IgD-negative memory B cell (primary cell): ENCODE measurements at regions not wholly inside any gene's neighbourhood (a gene's known extent, or its start where the extent isn't known, plus 50 kb on each side); places are given as distances from the start of the nearest gene placed in this dataset.
"Not testable (repeated sequence)": the region's sequence is repeated elsewhere in the genome, so short reads cannot be mapped to it uniquely, and the experiment has no call there.

Source experiments
- H3K27ac Mint-ChIP-seq, 3 donors: one replicate each; pipeline ENCODE4 v1.8.0; 2020 to 2022; ENCODE audit warnings: mild to moderate bottlenecking in 3 of 3, mixed read lengths in 3 of 3, moderate library complexity in 1 of 3
- H3K27me3 Mint-ChIP-seq: one replicate; pipeline ENCODE4 v1.8.0; 2021; ENCODE audit warnings: mixed read lengths
- H3K36me3 Mint-ChIP-seq: one replicate; pipeline ENCODE4 v1.8.0; 2020; ENCODE audit warnings: mild to moderate bottlenecking, mixed read lengths
- H3K4me1 Mint-ChIP-seq, 3 donors: one replicate each; pipeline ENCODE4 v1.8.0; 2020 to 2022; ENCODE audit warnings: mixed read lengths in 3 of 3, mild to moderate bottlenecking in 1 of 3
- H3K4me3 Mint-ChIP-seq, 4 donors: one replicate each; pipeline ENCODE4 v1.8.0; 2020 to 2022; ENCODE audit warnings: mild to moderate bottlenecking in 4 of 4, mixed read lengths in 4 of 4, moderate library complexity in 3 of 4
- H3K9me3 Mint-ChIP-seq, 3 donors: one replicate each; pipeline ENCODE4 v1.8.0; 2020 to 2021; ENCODE audit warnings: mixed read lengths in 3 of 3, mild to moderate bottlenecking in 1 of 3

- no peaks in the 10 kb centered on the region for H3K36me3 Mint-ChIP-seq
- H3K27ac Mint-ChIP-seq = no peak overlapping the region
- peaks cover 4 to 12% (median 9%) of the 10 kb centered on the region in 3 donors for H3K9me3 Mint-ChIP-seq
- no peaks in the 10 kb centered on the region for H3K4me1 Mint-ChIP-seq
- H3K27me3 Mint-ChIP-seq = no peaks in the 10 kb centered on the region
- H3K4me3 Mint-ChIP-seq = no peak overlapping the region
Observed at GRCh38 chr6:96420294-96420693, 101.3 kb upstream of the UFL1 start.

- Mint-ChIP-seq H3K4me3 (no peak overlapping the region), H3K27ac (no peak overlapping the region), H3K9me3 (peaks cover 6 to 22% (median 9%) of the 10 kb centered on the region in 3 donors), H3K4me1 (no peaks in the 10 kb centered on the region), H3K27me3 (no peaks in the 10 kb centered on the region), H3K36me3 (peaks cover 1% of the 10 kb centered on the region)
Observed at GRCh38 chr6:96433950-96434349, 87.7 kb upstream of the UFL1 start.

- H3K4me1 Mint-ChIP-seq = no peaks in the 10 kb centered on the region
Observed at GRCh38 chr6:96436398-96436797, 85.2 kb upstream of the UFL1 start.

GRCh38 chr6:96437228-96437627 is 84.4 kb upstream of the UFL1 start:
- not testable (repeated sequence) for H3K4me1 Mint-ChIP-seq, H3K27ac Mint-ChIP-seq, H3K36me3 Mint-ChIP-seq, H3K4me3 Mint-ChIP-seq, H3K27me3 Mint-ChIP-seq
- peaks cover 4 to 25% (median 12%) of the 10 kb centered on the region in 3 donors for H3K9me3 Mint-ChIP-seq

More at GRCh38 chr6:96436398-96436797, 85.2 kb upstream of the UFL1 start:
- H3K4me3 Mint-ChIP-seq = no peak overlapping the region
- peaks cover 1% of the 10 kb centered on the region for H3K36me3 Mint-ChIP-seq
- peaks cover 4 to 27% (median 12%) of the 10 kb centered on the region in 3 donors for H3K9me3 Mint-ChIP-seq
- no peak overlapping the region for H3K27ac Mint-ChIP-seq
- no peaks in the 10 kb centered on the region for H3K27me3 Mint-ChIP-seq

GRCh38 chr6:96450082-96450769 is 71.4 kb upstream of the UFL1 start:
- H3K36me3 Mint-ChIP-seq = no peaks in the 10 kb centered on the region
- no peak overlapping the region for H3K27ac Mint-ChIP-seq
- no peaks in the 10 kb centered on the region for H3K27me3 Mint-ChIP-seq
- peaks cover 2 to 8% (median 6%) of the 10 kb centered on the region in 3 donors for H3K9me3 Mint-ChIP-seq
- H3K4me3 Mint-ChIP-seq = no peak overlapping the region
- no peaks in the 10 kb centered on the region for H3K4me1 Mint-ChIP-seq

- no peaks in the 10 kb centered on the region for H3K27me3 Mint-ChIP-seq
- no peak overlapping the region for H3K27ac Mint-ChIP-seq
- peaks cover 1 to 4% (median 2%) of the 10 kb centered on the region in 3 donors for H3K9me3 Mint-ChIP-seq
- H3K4me1 Mint-ChIP-seq = no peaks in the 10 kb centered on the region
- no peak overlapping the region for H3K4me3 Mint-ChIP-seq
- no peaks in the 10 kb centered on the region for H3K36me3 Mint-ChIP-seq
Observed at GRCh38 chr6:96450770-96451130, 70.9 kb upstream of the UFL1 start.

- H3K27me3 Mint-ChIP-seq = no peaks in the 10 kb centered on the region
- H3K9me3 Mint-ChIP-seq = peaks cover 0 to 3% (median 0%) of the 10 kb centered on the region in 3 donors
- no peaks in the 10 kb centered on the region for H3K4me1 Mint-ChIP-seq
- H3K36me3 Mint-ChIP-seq = no peaks in the 10 kb centered on the region
- peak overlapping the region in 1 of 4 donors; percentile 31 for H3K4me3 Mint-ChIP-seq
- H3K27ac Mint-ChIP-seq = no peak overlapping the region
Observed at GRCh38 chr6:96458771-96459170, 62.8 kb upstream of the UFL1 start.

- H3K27me3 Mint-ChIP-seq = no peaks in the 10 kb centered on the region
- peaks cover 0 to 1% (median 0%) of the 10 kb centered on the region in 3 donors for H3K9me3 Mint-ChIP-seq
- no peak overlapping the region for H3K27ac Mint-ChIP-seq
- no peaks in the 10 kb centered on the region for H3K36me3 Mint-ChIP-seq
- no peaks in the 10 kb centered on the region for H3K4me1 Mint-ChIP-seq
- H3K4me3 Mint-ChIP-seq = no peak overlapping the region
Observed at GRCh38 chr6:96460052-96460700, 61.4 kb upstream of the UFL1 start.

GRCh38 chr6:96465321-96465903 is 56.2 kb upstream of the UFL1 start:
- H3K9me3 Mint-ChIP-seq = no peaks in the 10 kb centered on the region
- H3K27me3 Mint-ChIP-seq = no peaks in the 10 kb centered on the region
- no peaks in the 10 kb centered on the region for H3K36me3 Mint-ChIP-seq
- H3K4me3 Mint-ChIP-seq = no peak overlapping the region
- no peak overlapping the region for H3K27ac Mint-ChIP-seq
- no peaks in the 10 kb centered on the region for H3K4me1 Mint-ChIP-seq

GRCh38 chr6:96466147-96466863 is 55.3 kb upstream of the UFL1 start:
- H3K27ac Mint-ChIP-seq = no peak overlapping the region
- H3K4me3 Mint-ChIP-seq = no peak overlapping the region
- no peaks in the 10 kb centered on the region for H3K36me3 Mint-ChIP-seq

GRCh38 chr6:96467814-96468213 is 53.8 kb upstream of the UFL1 start:
- H3K27ac Mint-ChIP-seq = no peak overlapping the region
- no peaks in the 10 kb centered on the region for H3K36me3 Mint-ChIP-seq
- no peaks in the 10 kb centered on the region for H3K4me1 Mint-ChIP-seq
- H3K27me3 Mint-ChIP-seq = no peaks in the 10 kb centered on the region
- H3K9me3 Mint-ChIP-seq = peaks cover 0 to 7% (median 0%) of the 10 kb centered on the region in 3 donors
- H3K4me3 Mint-ChIP-seq = no peak overlapping the region

More at GRCh38 chr6:96466147-96466863, 55.3 kb upstream of the UFL1 start:
- Mint-ChIP-seq H3K4me1 (no peaks in the 10 kb centered on the region), H3K27me3 (no peaks in the 10 kb centered on the region), H3K9me3 (no peaks in the 10 kb centered on the region)

- Mint-ChIP-seq H3K4me3 (no peak overlapping the region), H3K4me1 (no peaks in the 10 kb centered on the region), H3K9me3 (peaks cover 0 to 10% (median 0%) of the 10 kb centered on the region in 3 donors), H3K27ac (no peak overlapping the region), H3K36me3 (no peaks in the 10 kb centered on the region), H3K27me3 (no peaks in the 10 kb centered on the region)
Observed at GRCh38 chr6:96468281-96468680, 53.3 kb upstream of the UFL1 start.

GRCh38 chr6:96468681-96469224 is 52.9 kb upstream of the UFL1 start:
- Mint-ChIP-seq H3K4me3 (no peak overlapping the region), H3K36me3 (no peaks in the 10 kb centered on the region), H3K4me1 (no peaks in the 10 kb centered on the region), H3K9me3 (peaks cover 2 to 10% (median 4%) of the 10 kb centered on the region in 3 donors), H3K27ac (no peak overlapping the region), H3K27me3 (no peaks in the 10 kb centered on the region)

- Mint-ChIP-seq H3K27me3 (no peaks in the 10 kb centered on the region), H3K36me3 (no peaks in the 10 kb centered on the region), H3K9me3 (peaks cover 2 to 13% (median 5%) of the 10 kb centered on the region in 3 donors), H3K4me3 (no peak overlapping the region), H3K27ac (no peak overlapping the region), H3K4me1 (no peaks in the 10 kb centered on the region)
Observed at GRCh38 chr6:96469312-96469711, 52.3 kb upstream of the UFL1 start.

GRCh38 chr6:96470296-96470695 is 51.3 kb upstream of the UFL1 start:
- Mint-ChIP-seq H3K4me3 (no peak overlapping the region), H3K27me3 (no peaks in the 10 kb centered on the region), H3K27ac (no peak overlapping the region), H3K4me1 (no peaks in the 10 kb centered on the region), H3K36me3 (no peaks in the 10 kb centered on the region), H3K9me3 (peaks cover 6 to 19% (median 10%) of the 10 kb centered on the region in 3 donors)
